GM12892 (cell line): ENCODE measurements at regions not wholly inside any gene's neighbourhood (a gene's known extent, or its start where the extent isn't known, plus 50 kb on each side); places are given as distances from the start of the nearest gene placed in this dataset.

Experiments used
- DNase-seq: peaks from one replicate; pipeline ENCODE4 v3.0.0; 2011; ENCODE audit not compliant: insufficient read length
- FAIRE-seq: peaks from 2 replicates; lab custom pipeline; 2011; peaks lifted over from hg19 to GRCh38; lab: Jason Lieb, UNC
- POLR2A ChIP-seq: IDR thresholded peaks from 2 replicates; pipeline ENCODE4 v1.6.1; 2011; ENCODE audit warnings: low read depth, low read length, control low read depth
- POLR2AphosphoS5 ChIP-seq: IDR thresholded peaks from 2 replicates; pipeline ENCODE4 v1.6.1; 2011; ENCODE audit warnings: low read depth, low read length, control low read depth
- TAF1 ChIP-seq: IDR thresholded peaks from 2 replicates; pipeline ENCODE4 v1.6.1; 2011; ENCODE audit warnings: low read depth, mild to moderate bottlenecking, control low read depth, low read length, borderline replicate concordance

- no peak for DNase-seq
Observed at GRCh38 chr2:228902176-228902575, 368.9 kb downstream of the PID1 start.

GRCh38 chr2:228901531-228901930 lies 369.6 kb downstream of the PID1 start:
- TF ChIP-seq POLR2AphosphoS5 (no peak), POLR2A (no peak), TAF1 (no peak)
- FAIRE-seq (no peak), DNase-seq (no peak)

More at GRCh38 chr2:228902176-228902575, 368.9 kb downstream of the PID1 start:
- TF ChIP-seq POLR2A (no peak), TAF1 (no peak), POLR2AphosphoS5 (no peak)
- no peak for FAIRE-seq

- no peak for DNase-seq
- TF ChIP-seq POLR2AphosphoS5, result no peak
- FAIRE-seq, result no peak
Observed at GRCh38 chr2:228878138-228878537, 392.9 kb downstream of the PID1 start.

- FAIRE-seq (no peak), DNase-seq (no peak)
- TF ChIP-seq TAF1, result no peak
- TF ChIP-seq POLR2A, result no peak
- TF ChIP-seq POLR2AphosphoS5, result no peak
Observed at GRCh38 chr2:228876276-228876675, 394.8 kb downstream of the PID1 start.

GRCh38 chr2:228875152-228875900 lies 395.8 kb downstream of the PID1 start:
- TF ChIP-seq POLR2AphosphoS5, result no peak
- TF ChIP-seq POLR2A, result no peak
- no peak for TF ChIP-seq TAF1
- peak; percentile 24 for FAIRE-seq
- no peak for DNase-seq

- DNase-seq (no peak), FAIRE-seq (no peak)
- TF ChIP-seq TAF1 (no peak), POLR2A (no peak), POLR2AphosphoS5 (no peak)
Observed at GRCh38 chr2:228871012-228871411, 400.1 kb downstream of the PID1 start.

- FAIRE-seq (no peak), DNase-seq (no peak)
- TF ChIP-seq POLR2A, result no peak
- TF ChIP-seq TAF1, result no peak
- TF ChIP-seq POLR2AphosphoS5, result no peak
Observed at GRCh38 chr2:228869636-228870264, 401.3 kb downstream of the PID1 start.

GRCh38 chr2:228867406-228867805 lies 403.7 kb downstream of the PID1 start:
- FAIRE-seq (no peak), DNase-seq (no peak)
- TF ChIP-seq POLR2AphosphoS5 (no peak), TAF1 (no peak)

GRCh38 chr2:228866781-228867180 lies 404.3 kb downstream of the PID1 start:
- TF ChIP-seq TAF1, result no peak
- TF ChIP-seq POLR2AphosphoS5, result no peak
- FAIRE-seq, result no peak
- DNase-seq, result no peak

- no peak for FAIRE-seq
- no peak for TF ChIP-seq TAF1
- no peak for DNase-seq
Observed at GRCh38 chr2:228866044-228866443, 405.0 kb downstream of the PID1 start.

GRCh38 chr2:228864131-228864530 lies 407.0 kb downstream of the PID1 start:
- no peak for DNase-seq
- FAIRE-seq, result no peak
- TF ChIP-seq POLR2A (no peak), TAF1 (no peak), POLR2AphosphoS5 (no peak)

GRCh38 chr2:228860601-228861285 lies 410.3 kb downstream of the PID1 start:
- TF ChIP-seq POLR2A (no peak), TAF1 (no peak), POLR2AphosphoS5 (no peak)
- FAIRE-seq (no peak), DNase-seq (no peak)
